ENCODE measurements at regions not wholly inside any gene's neighbourhood (a gene's known extent, or its start where the extent isn't known, plus 50 kb on each side); places are given as distances from the start of the nearest gene placed in this dataset.

- TF ChIP-seq JUN (IDR thresholded peaks at IDR 0.05; ENCODE audit: borderline replicate concordance, insufficient read depth, insufficient read length, low read depth) (no peak), POLR2A (IDR thresholded peaks at IDR 0.05; ENCODE audit: low read depth, low read length) (no peak), EZH2 (IDR thresholded peaks at IDR 0.05; ENCODE audit: borderline replicate concordance, low read depth, low read length, severe bottlenecking) (no peak)
- TF ChIP-seq, protein P1, sequence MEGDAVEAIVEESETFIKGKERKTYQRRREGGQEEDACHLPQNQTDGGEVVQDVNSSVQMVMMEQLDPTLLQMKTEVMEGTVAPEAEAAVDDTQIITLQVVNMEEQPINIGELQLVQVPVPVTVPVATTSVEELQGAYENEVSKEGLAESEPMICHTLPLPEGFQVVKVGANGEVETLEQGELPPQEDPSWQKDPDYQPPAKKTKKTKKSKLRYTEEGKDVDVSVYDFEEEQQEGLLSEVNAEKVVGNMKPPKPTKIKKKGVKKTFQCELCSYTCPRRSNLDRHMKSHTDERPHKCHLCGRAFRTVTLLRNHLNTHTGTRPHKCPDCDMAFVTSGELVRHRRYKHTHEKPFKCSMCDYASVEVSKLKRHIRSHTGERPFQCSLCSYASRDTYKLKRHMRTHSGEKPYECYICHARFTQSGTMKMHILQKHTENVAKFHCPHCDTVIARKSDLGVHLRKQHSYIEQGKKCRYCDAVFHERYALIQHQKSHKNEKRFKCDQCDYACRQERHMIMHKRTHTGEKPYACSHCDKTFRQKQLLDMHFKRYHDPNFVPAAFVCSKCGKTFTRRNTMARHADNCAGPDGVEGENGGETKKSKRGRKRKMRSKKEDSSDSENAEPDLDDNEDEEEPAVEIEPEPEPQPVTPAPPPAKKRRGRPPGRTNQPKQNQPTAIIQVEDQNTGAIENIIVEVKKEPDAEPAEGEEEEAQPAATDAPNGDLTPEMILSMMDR (IDR thresholded peaks at IDR 0.05; ENCODE audit: extremely low read depth in 1 of 2, insufficient read depth in 1 of 2, low read depth in 1 of 2, low read length in 2 of 2) = no peak
These were observed 319.7 kb upstream of the SP4 start for GRCh38 chr7:21108182-21108581.

All from endothelial cell of umbilical vein (primary cell).